Islet of Langerhans (tissue), 1 donor: ENCODE measurements at regions not wholly inside any gene's neighbourhood (a gene's known extent, or its start where the extent isn't known, plus 50 kb on each side); places are given as distances from the start of the nearest gene placed in this dataset.
"Not testable (repeated sequence)": the region's sequence is repeated elsewhere in the genome, so short reads cannot be mapped to it uniquely, and the experiment has no call there.

Experiments
- FAIRE-seq: peaks from one replicate; lab custom pipeline; 2011; peaks lifted over from hg19 to GRCh38; lab: Jason Lieb, UNC

GRCh38 chr6:115414916-115415315 lies 645.8 kb downstream of the FRK start:
- not testable (repeated sequence) for FAIRE-seq

- no peak for FAIRE-seq
Measured at GRCh38 chr6:115411756-115412155, 648.9 kb downstream of the FRK start.

GRCh38 chr6:115404446-115404845 lies 656.2 kb downstream of the FRK start:
- FAIRE-seq: no peak

GRCh38 chr6:115398607-115399006 lies 662.1 kb downstream of the FRK start:
- FAIRE-seq: no peak

- FAIRE-seq: no peak
Measured at GRCh38 chr6:115396112-115396906, 664.4 kb downstream of the FRK start.

GRCh38 chr6:115393821-115394220 lies 666.9 kb downstream of the FRK start:
- FAIRE-seq: no peak

- no peak for FAIRE-seq
Measured at GRCh38 chr6:115370202-115370601, 690.5 kb downstream of the FRK start.

- FAIRE-seq: no peak
Measured at GRCh38 chr6:115365783-115366182, 694.9 kb downstream of the FRK start.

- FAIRE-seq: no peak
Measured at GRCh38 chr6:115363379-115363778, 697.3 kb downstream of the FRK start.

- FAIRE-seq: no peak
Measured at GRCh38 chr6:115362234-115362633, 698.5 kb downstream of the FRK start.

- no peak for FAIRE-seq
Measured at GRCh38 chr6:115360602-115361325, 699.9 kb downstream of the FRK start.

- no peak for FAIRE-seq
Measured at GRCh38 chr6:115358616-115359015, 702.1 kb downstream of the FRK start.

- no peak for FAIRE-seq
Measured at GRCh38 chr6:115356371-115356770, 704.3 kb downstream of the FRK start.

GRCh38 chr6:115323001-115323400 lies 737.7 kb downstream of the FRK start:
- no peak for FAIRE-seq

GRCh38 chr6:115319823-115320222 lies 740.9 kb downstream of the FRK start:
- no peak for FAIRE-seq

- FAIRE-seq: no peak
Measured at GRCh38 chr6:115310156-115310555, 750.5 kb downstream of the FRK start.

GRCh38 chr6:115302731-115303130 lies 758.0 kb downstream of the FRK start:
- no peak for FAIRE-seq

GRCh38 chr6:115287467-115287866 lies 773.2 kb downstream of the FRK start:
- FAIRE-seq: no peak

- no peak for FAIRE-seq
Measured at GRCh38 chr6:115276881-115277565, 783.7 kb downstream of the FRK start.

- no peak for FAIRE-seq
Measured at GRCh38 chr6:115272311-115272710, 788.4 kb downstream of the FRK start.

- FAIRE-seq: no peak
Measured at GRCh38 chr6:115271434-115271833, 789.3 kb downstream of the FRK start.

- no peak for FAIRE-seq
Measured at GRCh38 chr6:115270953-115271352, 789.7 kb downstream of the FRK start.

- FAIRE-seq: no peak
Measured at GRCh38 chr6:115241373-115241772, 819.3 kb downstream of the FRK start.
